GM19452 (cell line): ENCODE measurements at regions not wholly inside any gene's neighbourhood (a gene's known extent, or its start where the extent isn't known, plus 50 kb on each side); places are given as distances from the start of the nearest gene placed in this dataset.

Experiments
- ATAC-seq: cut with Tn5 transposase; IDR thresholded peaks from one replicate; pipeline ENCODE4 v1.9.1; 2021; ENCODE audit not compliant: unreplicated experiment

- ATAC-seq: no peak
These were observed 49.9 kb downstream of the SYNE3 start for GRCh38 chr14:95466506-95466905.

GRCh38 chr14:95465936-95466335 is 50.5 kb downstream of the SYNE3 start:
- no peak for ATAC-seq

- ATAC-seq: no peak
These were observed 51.1 kb downstream of the SYNE3 start for GRCh38 chr14:95465358-95465757.

GRCh38 chr14:95464514-95464913 is 51.9 kb downstream of the SYNE3 start:
- no peak for ATAC-seq

- ATAC-seq: no peak
These were observed 52.3 kb downstream of the SYNE3 start for GRCh38 chr14:95464103-95464502.

GRCh38 chr14:95463171-95463901 is 53.1 kb downstream of the SYNE3 start:
- ATAC-seq: no peak

- no peak for ATAC-seq
These were observed 54.0 kb downstream of the SYNE3 start for GRCh38 chr14:95462491-95462890.

GRCh38 chr14:95460647-95461478 is 55.6 kb downstream of the SYNE3 start:
- no peak for ATAC-seq

GRCh38 chr14:95458906-95459305 is 57.5 kb downstream of the SYNE3 start:
- no peak for ATAC-seq

GRCh38 chr14:95458459-95458858 is 58.0 kb downstream of the SYNE3 start:
- no peak for ATAC-seq

- ATAC-seq: no peak
These were observed 60.2 kb downstream of the SYNE3 start for GRCh38 chr14:95456281-95456680.

GRCh38 chr14:95455246-95455645 is 61.2 kb downstream of the SYNE3 start:
- no peak for ATAC-seq

- no peak for ATAC-seq
These were observed 62.8 kb downstream of the SYNE3 start for GRCh38 chr14:95453713-95453980.

GRCh38 chr14:95452893-95453712 is 63.3 kb downstream of the SYNE3 start:
- ATAC-seq: no peak

- no peak for ATAC-seq
These were observed 64.1 kb downstream of the SYNE3 start for GRCh38 chr14:95452176-95452892.

- ATAC-seq: no peak
These were observed 67.3 kb downstream of the SYNE3 start for GRCh38 chr14:95449131-95449530.

- no peak for ATAC-seq
These were observed 70.0 kb downstream of the SYNE3 start for GRCh38 chr14:95446470-95446869.

GRCh38 chr14:95445676-95446075 is 70.8 kb downstream of the SYNE3 start:
- no peak for ATAC-seq

GRCh38 chr14:95445161-95445560 is 71.3 kb downstream of the SYNE3 start:
- no peak for ATAC-seq

GRCh38 chr14:95444132-95445129 is 72.0 kb downstream of the SYNE3 start:
- no peak for ATAC-seq
